ENCODE measurements at regions not wholly inside any gene's neighbourhood (a gene's known extent, or its start where the extent isn't known, plus 50 kb on each side); places are given as distances from the start of the nearest gene placed in this dataset.

DNA sequence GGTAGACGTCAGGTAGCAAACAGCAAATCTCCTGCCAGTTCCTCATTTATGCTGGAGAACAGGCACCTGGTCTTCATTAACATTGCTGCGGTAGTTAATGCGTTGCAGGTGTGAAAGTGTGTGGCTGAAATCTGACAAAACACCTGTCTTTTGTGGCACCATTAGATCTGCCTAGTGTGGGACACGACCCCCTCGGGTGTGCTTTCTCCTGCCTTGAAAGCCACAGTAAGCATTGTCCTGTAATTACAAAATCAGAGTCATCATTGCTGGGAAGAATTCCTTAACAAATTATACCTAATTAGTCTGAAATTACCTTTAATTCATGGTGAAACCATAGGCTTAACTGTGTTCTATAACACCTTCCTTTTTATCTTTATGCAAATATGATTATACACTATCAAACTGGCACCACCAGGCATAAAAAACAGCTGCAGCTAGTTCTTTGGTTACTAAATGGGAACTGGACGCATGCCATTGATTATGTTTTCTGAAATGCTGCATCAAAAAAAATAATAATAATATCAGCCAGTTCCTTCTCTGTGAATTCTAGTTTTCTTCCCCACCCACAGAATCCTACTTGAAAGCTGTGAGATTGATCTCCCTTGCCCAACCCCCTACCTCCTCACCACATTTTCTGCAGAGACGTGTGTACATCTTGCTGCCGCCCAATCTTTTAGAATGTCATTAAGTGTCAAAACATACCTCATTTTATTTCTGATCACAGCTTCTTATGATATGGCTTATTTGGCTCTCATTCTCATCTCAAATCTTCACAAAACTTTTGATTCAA lies 374.0 kb downstream of the NFIB start:
- Histone ChIP-seq H3K23ac (ENCODE audit: low read length in 2 of 2) (no peak overlapping the region), H2AFZ (ENCODE audit: low read depth, low read length) (no peak overlapping the region), H2BK120ac (ENCODE audit: low read depth, low read length) (no peak overlapping the region), H3K4ac (ENCODE audit: low read depth in 1 of 2, low read length in 2 of 2) (no peak overlapping the region), H4K91ac (ENCODE audit: low read length) (no peak overlapping the region), H3K9me3 (ENCODE audit: control insufficient read depth, low read length) (no peaks in the 10 kb centered on the region), H2BK15ac (ENCODE audit: low read depth, poor library complexity, severe bottlenecking) (no peak overlapping the region), H3K27me3 (ENCODE audit: control insufficient read depth in 1 of 2, insufficient read depth in 1 of 2, low read length in 2 of 2) (no peaks in the 10 kb centered on the region), H2BK12ac (ENCODE audit: low read length in 2 of 2) (no peak overlapping the region), H3K36me3 (ENCODE audit: control insufficient read depth in 1 of 2, insufficient read depth in 2 of 2, low read depth in 1 of 2, low read length in 2 of 2) (no peaks in the 10 kb centered on the region), H3K4me1 (ENCODE audit: control insufficient read depth, insufficient read depth, low read depth, low read length) (no peaks in the 10 kb centered on the region), H3K4me2 (ENCODE audit: low read length, poor library complexity, severe bottlenecking) (no peak overlapping the region), H3K27ac (ENCODE audit: low read length, poor library complexity, severe bottlenecking) (no peak overlapping the region), H3K18ac (ENCODE audit: low read depth in 1 of 2, low read length in 2 of 2) (peak overlapping the region in 1 of 2 experiments; percentile 3), H3K9ac (ENCODE audit: low read length) (peak overlapping the region; percentile 71), H4K8ac (ENCODE audit: low read length) (peak overlapping the region; percentile 88), H2BK5ac (ENCODE audit: low read depth, low read length, poor library complexity, severe bottlenecking) (no peak overlapping the region), H3K4me3 (ENCODE audit: insufficient read depth in 1 of 2, low read depth in 1 of 2, low read length in 2 of 2) (peak overlapping the region in 1 of 2 experiments; percentile 54), H2AK5ac (ENCODE audit: low read length, severe bottlenecking) (no peak overlapping the region), H3K79me1 (replicated peaks; ENCODE audit: low read length, poor library complexity, severe bottlenecking) (no peaks in the 10 kb centered on the region), H3K14ac (ENCODE audit: low read length in 2 of 2) (no peak overlapping the region)
- DNase-seq = no peak
- WGBS = 92% methylated on average over 7 of the region's 8 CpGs

DNA sequence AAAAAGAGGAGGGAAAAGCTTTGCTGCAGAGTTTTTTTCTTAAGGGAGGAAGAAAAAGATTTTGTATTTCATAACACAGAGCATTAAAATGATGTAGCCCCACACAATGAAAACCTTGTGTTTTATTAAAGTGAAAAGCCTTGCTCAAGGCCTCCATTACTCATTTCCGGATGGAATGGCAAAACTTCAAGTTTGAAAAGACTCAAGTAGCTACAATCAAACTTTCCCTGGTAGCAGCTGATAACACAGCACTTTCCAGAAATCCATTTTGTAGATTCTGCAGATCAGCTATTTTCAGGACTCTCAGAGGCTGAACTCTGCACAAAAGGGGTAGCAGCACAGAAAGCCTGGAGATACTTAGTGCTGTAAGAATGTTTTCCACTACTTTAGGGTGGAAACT lies 374.8 kb downstream of the NFIB start:
- peak overlapping the region in 1 of 2 experiments; percentile 54 for H3K4me3 ChIP-seq (ENCODE audit: insufficient read depth in 1 of 2, low read depth in 1 of 2, low read length in 2 of 2)
- H2AFZ ChIP-seq (ENCODE audit: low read depth, low read length) = no peak overlapping the region
- H3K4me2 ChIP-seq (ENCODE audit: low read length, poor library complexity, severe bottlenecking) = no peak overlapping the region
- H2BK12ac ChIP-seq (ENCODE audit: low read length in 2 of 2) = no peak overlapping the region
- H3K18ac ChIP-seq (ENCODE audit: low read depth in 1 of 2, low read length in 2 of 2) = no peak overlapping the region
- H3K79me1 ChIP-seq (replicated peaks; ENCODE audit: low read length, poor library complexity, severe bottlenecking) = no peaks in the 10 kb centered on the region
- no peak overlapping the region for H2BK120ac ChIP-seq (ENCODE audit: low read depth, low read length)
- H2BK15ac ChIP-seq (ENCODE audit: low read depth, poor library complexity, severe bottlenecking) = no peak overlapping the region
- no peaks in the 10 kb centered on the region for H3K36me3 ChIP-seq (ENCODE audit: control insufficient read depth in 1 of 2, insufficient read depth in 2 of 2, low read depth in 1 of 2, low read length in 2 of 2)
- DNase-seq = peak; percentile 65
- 67% methylated on average over 1 of the region's 1 CpG for WGBS
- no peaks in the 10 kb centered on the region for H3K27me3 ChIP-seq (ENCODE audit: control insufficient read depth in 1 of 2, insufficient read depth in 1 of 2, low read length in 2 of 2)
- H4K8ac ChIP-seq (ENCODE audit: low read length) = no peak overlapping the region
- no peak overlapping the region for H2BK5ac ChIP-seq (ENCODE audit: low read depth, low read length, poor library complexity, severe bottlenecking)
- H3K4me1 ChIP-seq (ENCODE audit: control insufficient read depth, insufficient read depth, low read depth, low read length) = no peaks in the 10 kb centered on the region
- no peak overlapping the region for H3K27ac ChIP-seq (ENCODE audit: low read length, poor library complexity, severe bottlenecking)
- H3K14ac ChIP-seq (ENCODE audit: low read length in 2 of 2) = no peak overlapping the region
- no peaks in the 10 kb centered on the region for H3K9me3 ChIP-seq (ENCODE audit: control insufficient read depth, low read length)
- H3K9ac ChIP-seq (ENCODE audit: low read length) = peak overlapping the region; percentile 71
- H2AK5ac ChIP-seq (ENCODE audit: low read length, severe bottlenecking) = no peak overlapping the region
- H4K91ac ChIP-seq (ENCODE audit: low read length) = no peak overlapping the region
- no peak overlapping the region for H3K23ac ChIP-seq (ENCODE audit: low read length in 2 of 2)
- H3K4ac ChIP-seq (ENCODE audit: low read depth in 1 of 2, low read length in 2 of 2) = no peak overlapping the region

DNA sequence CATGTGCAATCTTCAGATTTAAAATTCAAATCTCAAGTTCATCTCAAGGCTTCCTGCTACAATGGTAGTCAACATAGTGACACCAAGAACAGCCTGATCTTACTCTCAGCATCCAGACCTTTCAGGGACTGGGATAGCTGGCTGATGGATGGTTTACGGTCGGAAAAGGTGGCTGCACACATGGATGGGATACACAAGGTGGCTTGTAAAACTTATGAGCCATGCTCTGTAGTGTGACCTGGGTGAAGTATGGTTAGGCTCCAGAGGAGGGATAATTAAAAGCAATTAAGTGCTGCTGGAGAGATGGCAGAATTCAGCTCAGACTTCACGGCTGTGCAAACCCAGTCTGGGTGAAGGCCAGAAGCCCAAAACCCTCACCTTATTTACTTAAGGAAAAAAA lies 379.5 kb downstream of the NFIB start:
- Histone ChIP-seq H3K14ac (ENCODE audit: low read length in 2 of 2) (no peak overlapping the region), H2BK15ac (ENCODE audit: low read depth, poor library complexity, severe bottlenecking) (no peak overlapping the region), H3K4me2 (ENCODE audit: low read length, poor library complexity, severe bottlenecking) (no peak overlapping the region), H3K9ac (ENCODE audit: low read length) (no peak overlapping the region), H3K18ac (ENCODE audit: low read depth in 1 of 2, low read length in 2 of 2) (no peak overlapping the region), H2AK5ac (ENCODE audit: low read length, severe bottlenecking) (no peak overlapping the region), H2BK120ac (ENCODE audit: low read depth, low read length) (no peak overlapping the region), H2BK5ac (ENCODE audit: low read depth, low read length, poor library complexity, severe bottlenecking) (no peak overlapping the region), H2AFZ (ENCODE audit: low read depth, low read length) (no peak overlapping the region), H4K91ac (ENCODE audit: low read length) (no peak overlapping the region), H3K4ac (ENCODE audit: low read depth in 1 of 2, low read length in 2 of 2) (no peak overlapping the region), H3K9me3 (ENCODE audit: control insufficient read depth, low read length) (no peaks in the 10 kb centered on the region), H2BK12ac (ENCODE audit: low read length in 2 of 2) (no peak overlapping the region), H3K27me3 (ENCODE audit: control insufficient read depth in 1 of 2, insufficient read depth in 1 of 2, low read length in 2 of 2) (no peaks in the 10 kb centered on the region), H3K36me3 (ENCODE audit: control insufficient read depth in 1 of 2, insufficient read depth in 2 of 2, low read depth in 1 of 2, low read length in 2 of 2) (no peaks in the 10 kb centered on the region), H3K4me1 (ENCODE audit: control insufficient read depth, insufficient read depth, low read depth, low read length) (no peaks in the 10 kb centered on the region), H3K79me1 (replicated peaks; ENCODE audit: low read length, poor library complexity, severe bottlenecking) (no peaks in the 10 kb centered on the region), H3K23ac (ENCODE audit: low read length in 2 of 2) (no peak overlapping the region), H3K4me3 (ENCODE audit: insufficient read depth in 1 of 2, low read depth in 1 of 2, low read length in 2 of 2) (no peak overlapping the region), H4K8ac (ENCODE audit: low read length) (no peak overlapping the region), H3K27ac (ENCODE audit: low read length, poor library complexity, severe bottlenecking) (no peak overlapping the region)
- WGBS = 98% methylated on average over 3 of the region's 3 CpGs
- no peak for DNase-seq

DNA sequence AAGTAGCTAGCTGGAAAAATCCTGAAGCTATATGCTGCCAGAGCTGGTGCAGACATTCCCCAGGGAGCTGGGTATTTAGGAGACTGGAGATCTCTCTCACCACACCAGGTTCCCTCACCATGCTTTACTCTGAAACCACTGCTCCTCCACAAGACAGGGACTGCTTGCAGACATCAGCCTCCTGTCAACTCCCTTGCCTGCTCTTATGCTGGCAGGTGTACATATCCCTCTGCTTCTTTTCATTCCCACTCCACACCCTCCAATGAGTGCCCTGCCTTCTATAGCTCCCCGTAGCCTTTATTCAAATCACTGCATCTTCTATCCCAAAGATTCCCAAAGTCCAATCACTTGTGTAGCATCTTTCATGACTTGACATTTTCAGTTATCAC lies 380.7 kb downstream of the NFIB start:
- Histone ChIP-seq H2AK5ac (ENCODE audit: low read length, severe bottlenecking) (no peak overlapping the region), H2BK5ac (ENCODE audit: low read depth, low read length, poor library complexity, severe bottlenecking) (no peak overlapping the region), H3K79me1 (replicated peaks; ENCODE audit: low read length, poor library complexity, severe bottlenecking) (no peaks in the 10 kb centered on the region), H3K27ac (ENCODE audit: low read length, poor library complexity, severe bottlenecking) (no peak overlapping the region), H2BK15ac (ENCODE audit: low read depth, poor library complexity, severe bottlenecking) (no peak overlapping the region), H3K23ac (ENCODE audit: low read length in 2 of 2) (no peak overlapping the region), H3K4me1 (ENCODE audit: control insufficient read depth, insufficient read depth, low read depth, low read length) (no peaks in the 10 kb centered on the region), H2BK12ac (ENCODE audit: low read length in 2 of 2) (no peak overlapping the region), H3K14ac (ENCODE audit: low read length in 2 of 2) (no peak overlapping the region), H3K18ac (ENCODE audit: low read depth in 1 of 2, low read length in 2 of 2) (no peak overlapping the region), H3K4me3 (ENCODE audit: insufficient read depth in 1 of 2, low read depth in 1 of 2, low read length in 2 of 2) (no peak overlapping the region), H3K9ac (ENCODE audit: low read length) (no peak overlapping the region), H2BK120ac (ENCODE audit: low read depth, low read length) (no peak overlapping the region), H3K4me2 (ENCODE audit: low read length, poor library complexity, severe bottlenecking) (no peak overlapping the region), H3K36me3 (ENCODE audit: control insufficient read depth in 1 of 2, insufficient read depth in 2 of 2, low read depth in 1 of 2, low read length in 2 of 2) (no peaks in the 10 kb centered on the region), H3K9me3 (ENCODE audit: control insufficient read depth, low read length) (no peaks in the 10 kb centered on the region), H3K4ac (ENCODE audit: low read depth in 1 of 2, low read length in 2 of 2) (no peak overlapping the region), H4K91ac (ENCODE audit: low read length) (no peak overlapping the region), H3K27me3 (ENCODE audit: control insufficient read depth in 1 of 2, insufficient read depth in 1 of 2, low read length in 2 of 2) (no peaks in the 10 kb centered on the region), H4K8ac (ENCODE audit: low read length) (no peak overlapping the region), H2AFZ (ENCODE audit: low read depth, low read length) (no peak overlapping the region)
- DNase-seq = no peak
- WGBS = 100% methylated on average over 1 of the region's 1 CpG
